Ovary (tissue), 3 donors: ENCODE measurements at regions not wholly inside any gene's neighbourhood (a gene's known extent, or its start where the extent isn't known, plus 50 kb on each side); places are given as distances from the start of the nearest gene placed in this dataset.

Experiments
- EP300 ChIP-seq: sonication (generic); formaldehyde crosslinking; IDR thresholded peaks from one replicate; pipeline ENCODE4 v1.6.1; 2017; ENCODE audit warnings: antibody characterized with exemption
- POLR2A ChIP-seq: fragments of 450-650 bp; IDR thresholded peaks from one replicate; pipeline ENCODE4 v1.6.1; 2017; ENCODE audit warnings: antibody characterized with exemption, mild to moderate bottlenecking, moderate library complexity
- TF ChIP-seq, protein P1 (sequence below), 3 donors: fragments of 450-650 bp in 2 of 3; fragments of 200-600 bp in 1 of 3; IDR thresholded peaks; one replicate each; pipeline versions ENCODE4 v1.5.1 to v1.8.0; 2016 to 2022; ENCODE audit warnings: antibody characterized with exemption in 3 of 3, mild to moderate bottlenecking in 1 of 3
- donor health status: DM: no; HTN: no; CAD: no.

DNA sequence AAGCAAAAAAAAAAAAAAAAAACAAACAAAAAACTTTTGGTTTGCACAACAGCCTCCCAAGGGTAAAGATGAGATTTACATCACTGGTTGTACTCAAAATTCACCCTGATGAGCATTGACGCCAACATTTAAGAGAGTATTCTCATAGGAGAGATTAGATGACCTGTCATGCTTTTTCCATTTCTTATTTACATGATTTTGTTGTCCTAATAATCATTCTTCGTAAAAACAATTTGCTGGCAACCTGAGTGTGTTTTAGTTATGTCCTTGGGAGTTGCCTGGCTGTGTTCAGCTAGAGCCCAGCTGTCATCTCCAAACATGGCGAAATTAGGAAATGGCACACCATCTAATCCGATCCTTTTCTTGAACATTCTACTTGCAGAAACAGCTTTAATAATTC is 186.4 kb upstream of the MRPS30 start:
- TF ChIP-seq POLR2A = no peak
- TF ChIP-seq, protein P1, sequence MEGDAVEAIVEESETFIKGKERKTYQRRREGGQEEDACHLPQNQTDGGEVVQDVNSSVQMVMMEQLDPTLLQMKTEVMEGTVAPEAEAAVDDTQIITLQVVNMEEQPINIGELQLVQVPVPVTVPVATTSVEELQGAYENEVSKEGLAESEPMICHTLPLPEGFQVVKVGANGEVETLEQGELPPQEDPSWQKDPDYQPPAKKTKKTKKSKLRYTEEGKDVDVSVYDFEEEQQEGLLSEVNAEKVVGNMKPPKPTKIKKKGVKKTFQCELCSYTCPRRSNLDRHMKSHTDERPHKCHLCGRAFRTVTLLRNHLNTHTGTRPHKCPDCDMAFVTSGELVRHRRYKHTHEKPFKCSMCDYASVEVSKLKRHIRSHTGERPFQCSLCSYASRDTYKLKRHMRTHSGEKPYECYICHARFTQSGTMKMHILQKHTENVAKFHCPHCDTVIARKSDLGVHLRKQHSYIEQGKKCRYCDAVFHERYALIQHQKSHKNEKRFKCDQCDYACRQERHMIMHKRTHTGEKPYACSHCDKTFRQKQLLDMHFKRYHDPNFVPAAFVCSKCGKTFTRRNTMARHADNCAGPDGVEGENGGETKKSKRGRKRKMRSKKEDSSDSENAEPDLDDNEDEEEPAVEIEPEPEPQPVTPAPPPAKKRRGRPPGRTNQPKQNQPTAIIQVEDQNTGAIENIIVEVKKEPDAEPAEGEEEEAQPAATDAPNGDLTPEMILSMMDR (IDR thresholded peaks at IDR 0.05) = no peak
- no peak for TF ChIP-seq EP300
